SK-N-SH (cell line): ENCODE measurements at regions not wholly inside any gene's neighbourhood (a gene's known extent, or its start where the extent isn't known, plus 50 kb on each side); places are given as distances from the start of the nearest gene placed in this dataset.

Experiments
- CTCF ChIA-PET: fragments of 300-600, 350-600 bp; formaldehyde crosslinking; extraction: SDS; loops from one replicate; lab custom pipeline; 2021; lab: Yijun Ruan, JAX
- POLR2A ChIA-PET: fragments of 350-600 bp; sonication (Branson Sonifier 250); formaldehyde crosslinking; extraction: SDS; loops from one replicate; lab custom pipeline; 2020; ENCODE audit warnings: antibody characterized with exemption, inconsistent platforms; lab: Yijun Ruan, JAX
- DNase-seq: peaks from one replicate; pipeline ENCODE4 v3.0.0; 2012
- H2AFZ ChIP-seq: fragments of 200-600 bp; sonication (generic); 2 replicates; pipeline ENCODE4 v1.8.1; 2016; ENCODE audit warnings: antibody characterized with exemption, mild to moderate bottlenecking, low read depth
- H3F3A ChIP-seq: fragments of 200-600 bp; sonication (generic); replicated peaks from 2 replicates; pipeline ENCODE3; 2016; ENCODE audit warnings: antibody characterized with exemption, mild to moderate bottlenecking; ENCODE audit not compliant: insufficient read depth
- H3K27ac ChIP-seq, 2 experiments: fragments of 200-500 bp in 1 of 2; fragments of 200-600 bp in 1 of 2; sonication (Bioruptor generic) in 1 of 2; sonication (generic), shearing (Covaris generic) in 1 of 2; 2 replicates each; pipeline versions ENCODE4 v1.5.1 to v1.6.1; 2014 to 2016; ENCODE audit warnings: low read depth in 2 of 2, inconsistent platforms in 1 of 2, low read length in 1 of 2, mild to moderate bottlenecking in 1 of 2, mixed read lengths in 1 of 2
- H3K27me3 ChIP-seq: fragments of 200-600 bp; sonication (generic), shearing (Covaris generic); 2 replicates; pipeline ENCODE4 v1.6.1; 2016; ENCODE audit warnings: mixed run types; ENCODE audit not compliant: insufficient read depth
- H3K36me3 ChIP-seq, 2 experiments: fragments of 200-500 bp in 1 of 2; fragments of 200-600 bp in 1 of 2; sonication (Bioruptor generic) in 1 of 2; sonication (generic) in 1 of 2; replicated peaks in 1 of 2; 2 replicates each; pipeline versions ENCODE3 to v1.5.1; 2014 to 2016; ENCODE audit warnings: low read length in 1 of 2, mild to moderate bottlenecking in 1 of 2; ENCODE audit not compliant: insufficient read depth in 2 of 2, control insufficient read depth in 1 of 2
- H3K4me1 ChIP-seq, 2 experiments: fragments of 200-500 bp in 1 of 2; fragments of 200-600 bp in 1 of 2; sonication (Bioruptor generic) in 1 of 2; sonication (generic), shearing (Covaris generic) in 1 of 2; 2 replicates each; pipeline versions ENCODE4 v1.5.1 to v1.6.1; 2014 to 2016; ENCODE audit warnings: low read depth in 1 of 2, low read length in 1 of 2, mixed run types in 1 of 2; ENCODE audit not compliant: insufficient read depth in 2 of 2, control insufficient read depth in 1 of 2
- H3K4me2 ChIP-seq: fragments of 200-600 bp; sonication (generic), shearing (Covaris generic); 2 replicates; pipeline ENCODE4 v1.6.1; 2017; ENCODE audit warnings: mixed run types
- H3K4me3 ChIP-seq, 2 experiments: fragments of 200-500 bp in 1 of 2; fragments of 200-600 bp in 1 of 2; sonication (Bioruptor generic) in 1 of 2; sonication (generic), shearing (Covaris generic) in 1 of 2; 2 replicates each; pipeline versions ENCODE4 v1.5.1 to v1.8.1; 2014 to 2016; ENCODE audit warnings: low read depth in 2 of 2, inconsistent platforms in 1 of 2, low read length in 1 of 2, mild to moderate bottlenecking in 1 of 2, mixed read lengths in 1 of 2, moderate library complexity in 1 of 2
- H3K79me2 ChIP-seq: fragments of 200-600 bp; sonication (generic); 2 replicates; pipeline ENCODE4 v1.8.1; 2017; ENCODE audit warnings: mild to moderate bottlenecking; ENCODE audit not compliant: insufficient read depth
- H3K9ac ChIP-seq: fragments of 200-600 bp; sonication (generic); 2 replicates; pipeline ENCODE4 v1.6.1; 2017; ENCODE audit warnings: mixed run types
- H3K9me2 ChIP-seq: fragments of 200-600 bp; sonication (generic); 2 replicates; pipeline ENCODE4 v1.6.1; 2017; ENCODE audit warnings: mixed run types
- H3K9me3 ChIP-seq: fragments of 200-600 bp; sonication (generic); 2 replicates; pipeline ENCODE4 v1.6.1; 2017; ENCODE audit warnings: mixed run types, mild to moderate bottlenecking, moderate library complexity
- H4K20me1 ChIP-seq: fragments of 200-600 bp; sonication (generic); 2 replicates; pipeline ENCODE4 v1.6.1; 2017; ENCODE audit warnings: mild to moderate bottlenecking, mixed run types; ENCODE audit not compliant: insufficient read depth
- FOXJ3 ChIP-seq: sonication (generic); formaldehyde crosslinking; IDR thresholded peaks from 2 replicates; pipeline ENCODE4 v1.5.1; 2020; ENCODE audit warnings: mild to moderate bottlenecking, missing genetic modification reagents
- FOXM1 ChIP-seq: IDR thresholded peaks from 2 replicates; pipeline ENCODE4 v1.4.0; 2012; ENCODE audit warnings: low read depth, mild to moderate bottlenecking
- NRF1 ChIP-seq: IDR thresholded peaks from 2 replicates; pipeline ENCODE4 v1.6.1; 2012; ENCODE audit warnings: low read depth, mild to moderate bottlenecking, low read length
- POLR2AphosphoS5 ChIP-seq: IDR thresholded peaks from 2 replicates; pipeline ENCODE4 v1.6.1; 2012; ENCODE audit warnings: low read depth, low read length
- RAD21 ChIP-seq: IDR thresholded peaks from 2 replicates; pipeline ENCODE4 v1.6.1; 2012; ENCODE audit warnings: mild to moderate bottlenecking, low read length
- RCOR1 ChIP-seq: fragments of 150-350 bp; IDR thresholded peaks from 2 replicates; pipeline ENCODE4 v1.6.1; 2017; ENCODE audit warnings: antibody characterized with exemption, low read length
- RFX5 ChIP-seq: IDR thresholded peaks from 2 replicates; pipeline ENCODE4 v1.6.1; 2012; ENCODE audit warnings: mild to moderate bottlenecking, improper control_type of control experiment, low read length
- RXRA ChIP-seq: IDR thresholded peaks from 2 replicates; pipeline ENCODE4 v1.4.0; 2012; ENCODE audit warnings: low read depth, mild to moderate bottlenecking, borderline replicate concordance
- SIN3A ChIP-seq: IDR thresholded peaks from 2 replicates; pipeline ENCODE4 v1.6.1; 2012; ENCODE audit warnings: low read depth, mild to moderate bottlenecking, low read length, moderate library complexity, borderline replicate concordance
- TAF1 ChIP-seq: IDR thresholded peaks from 2 replicates; pipeline ENCODE4 v1.6.1; 2012; ENCODE audit warnings: low read depth, mild to moderate bottlenecking, low read length, moderate library complexity, borderline replicate concordance
- TCF12 ChIP-seq: IDR thresholded peaks from 2 replicates; pipeline ENCODE4 v1.4.0; 2012
- TEAD4 ChIP-seq: IDR thresholded peaks from 2 replicates; pipeline ENCODE4 v1.4.0; 2012; ENCODE audit warnings: mild to moderate bottlenecking, borderline replicate concordance; ENCODE audit not compliant: insufficient read depth
- WGBS: methylation state at CpG from one replicate; pipeline ENCODE4 v1.1.6; 2017; ENCODE audit warnings: low lambda C conversion rate; 5-methylcytosine and 5-hydroxymethylcytosine counted together
- TF ChIP-seq, protein P1 (sequence below): IDR thresholded peaks from 2 replicates; pipeline ENCODE4; 2012
- TF ChIP-seq, protein P2 (sequence below): fragments of 150-350 bp; IDR thresholded peaks from 2 replicates; pipeline ENCODE4 v1.6.1; 2016; ENCODE audit warnings: mild to moderate bottlenecking, low read depth, low read length
- TF ChIP-seq, protein P3 (sequence below): IDR thresholded peaks from 2 replicates; pipeline ENCODE4 v1.4.0; 2012; ENCODE audit warnings: low read depth, borderline replicate concordance
- TF ChIP-seq, protein P4 (sequence below): IDR thresholded peaks from 2 replicates; pipeline ENCODE4 v1.4.0; 2012; ENCODE audit warnings: low read depth
- TF ChIP-seq, protein P5 (sequence below): IDR thresholded peaks from 2 replicates; pipeline ENCODE4 v1.4.0; 2012; ENCODE audit warnings: low read depth, borderline replicate concordance
- TF ChIP-seq, protein P6 (sequence below): IDR thresholded peaks from 2 replicates; pipeline ENCODE4 v1.6.1; 2012; ENCODE audit warnings: mild to moderate bottlenecking, low read depth, low read length, moderate library complexity
- TF ChIP-seq, protein P7 (sequence below): fragments of 200-600 bp; sonication (generic); IDR thresholded peaks from 2 replicates; pipeline ENCODE4 v1.6.1; 2017; ENCODE audit warnings: antibody characterized with exemption, mild to moderate bottlenecking, moderate library complexity

DNA sequence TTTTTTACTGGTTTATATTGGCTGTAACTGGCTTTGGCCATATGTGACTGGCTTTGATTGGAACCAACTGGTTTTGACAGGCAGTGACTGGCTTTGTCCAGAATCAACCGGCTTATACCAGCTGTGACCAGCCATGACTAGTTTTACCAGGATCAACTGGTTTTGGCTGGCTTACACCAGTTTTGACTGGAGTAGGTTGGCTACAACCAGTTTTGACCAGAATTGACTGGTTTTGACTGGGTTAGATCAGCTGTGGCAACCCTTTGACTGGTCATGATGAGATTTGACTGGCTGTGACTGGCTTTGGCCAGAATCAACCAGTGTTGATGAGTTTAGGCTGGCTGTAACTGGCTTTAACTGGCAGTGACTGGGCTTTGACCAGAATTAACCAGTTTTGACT lies 169.2 kb upstream of the AMOT start:
- Histone ChIP-seq H3K36me3 (no peaks in the 10 kb centered on the region), H3K9me3 (no peaks in the 10 kb centered on the region), H3K27me3 (peaks cover 6% of the 10 kb centered on the region; the same call in 1 of the 2 replicates), H3K9ac (no peak overlapping the region), H3K79me2 (no peaks in the 10 kb centered on the region), H3K4me3 (no peak overlapping the region), H3K4me1 (no peaks in the 10 kb centered on the region), H3F3A (no peaks in the 10 kb centered on the region), H4K20me1 (no peaks in the 10 kb centered on the region), H3K4me2 (no peak overlapping the region), H3K27ac (no peak overlapping the region), H3K9me2 (no peaks in the 10 kb centered on the region), H2AFZ (no peak overlapping the region)
- ChIA-PET POLR2A (no interaction called here), CTCF (no interaction called here)
- whole genome bisulfite sequencing: 20% methylated on average over 1 of the region's 1 CpG
- TF ChIP-seq, protein P1, sequence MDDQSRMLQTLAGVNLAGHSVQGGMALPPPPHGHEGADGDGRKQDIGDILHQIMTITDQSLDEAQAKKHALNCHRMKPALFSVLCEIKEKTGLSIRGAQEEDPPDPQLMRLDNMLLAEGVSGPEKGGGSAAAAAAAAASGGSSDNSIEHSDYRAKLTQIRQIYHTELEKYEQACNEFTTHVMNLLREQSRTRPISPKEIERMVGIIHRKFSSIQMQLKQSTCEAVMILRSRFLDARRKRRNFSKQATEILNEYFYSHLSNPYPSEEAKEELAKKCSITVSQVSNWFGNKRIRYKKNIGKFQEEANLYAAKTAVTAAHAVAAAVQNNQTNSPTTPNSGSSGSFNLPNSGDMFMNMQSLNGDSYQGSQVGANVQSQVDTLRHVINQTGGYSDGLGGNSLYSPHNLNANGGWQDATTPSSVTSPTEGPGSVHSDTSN: no peak
- TF ChIP-seq, protein P2, sequence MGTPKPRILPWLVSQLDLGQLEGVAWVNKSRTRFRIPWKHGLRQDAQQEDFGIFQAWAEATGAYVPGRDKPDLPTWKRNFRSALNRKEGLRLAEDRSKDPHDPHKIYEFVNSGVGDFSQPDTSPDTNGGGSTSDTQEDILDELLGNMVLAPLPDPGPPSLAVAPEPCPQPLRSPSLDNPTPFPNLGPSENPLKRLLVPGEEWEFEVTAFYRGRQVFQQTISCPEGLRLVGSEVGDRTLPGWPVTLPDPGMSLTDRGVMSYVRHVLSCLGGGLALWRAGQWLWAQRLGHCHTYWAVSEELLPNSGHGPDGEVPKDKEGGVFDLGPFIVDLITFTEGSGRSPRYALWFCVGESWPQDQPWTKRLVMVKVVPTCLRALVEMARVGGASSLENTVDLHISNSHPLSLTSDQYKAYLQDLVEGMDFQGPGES: no peak
- TF ChIP-seq TCF12 (no peak), SIN3A (no peak), RCOR1 (no peak), FOXJ3 (CRISPR knock-in tag) (no peak), TEAD4 (no peak), POLR2AphosphoS5 (no peak), RXRA (no peak), FOXM1 (no peak), NRF1 (no peak), RFX5 (no peak), RAD21 (no peak), TAF1 (no peak)
- TF ChIP-seq, protein P3, sequence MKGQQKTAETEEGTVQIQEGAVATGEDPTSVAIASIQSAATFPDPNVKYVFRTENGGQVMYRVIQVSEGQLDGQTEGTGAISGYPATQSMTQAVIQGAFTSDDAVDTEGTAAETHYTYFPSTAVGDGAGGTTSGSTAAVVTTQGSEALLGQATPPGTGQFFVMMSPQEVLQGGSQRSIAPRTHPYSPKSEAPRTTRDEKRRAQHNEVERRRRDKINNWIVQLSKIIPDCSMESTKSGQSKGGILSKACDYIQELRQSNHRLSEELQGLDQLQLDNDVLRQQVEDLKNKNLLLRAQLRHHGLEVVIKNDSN: no peak
- TF ChIP-seq, protein P4, sequence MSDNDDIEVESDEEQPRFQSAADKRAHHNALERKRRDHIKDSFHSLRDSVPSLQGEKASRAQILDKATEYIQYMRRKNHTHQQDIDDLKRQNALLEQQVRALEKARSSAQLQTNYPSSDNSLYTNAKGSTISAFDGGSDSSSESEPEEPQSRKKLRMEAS: no peak
- TF ChIP-seq, protein P5, sequence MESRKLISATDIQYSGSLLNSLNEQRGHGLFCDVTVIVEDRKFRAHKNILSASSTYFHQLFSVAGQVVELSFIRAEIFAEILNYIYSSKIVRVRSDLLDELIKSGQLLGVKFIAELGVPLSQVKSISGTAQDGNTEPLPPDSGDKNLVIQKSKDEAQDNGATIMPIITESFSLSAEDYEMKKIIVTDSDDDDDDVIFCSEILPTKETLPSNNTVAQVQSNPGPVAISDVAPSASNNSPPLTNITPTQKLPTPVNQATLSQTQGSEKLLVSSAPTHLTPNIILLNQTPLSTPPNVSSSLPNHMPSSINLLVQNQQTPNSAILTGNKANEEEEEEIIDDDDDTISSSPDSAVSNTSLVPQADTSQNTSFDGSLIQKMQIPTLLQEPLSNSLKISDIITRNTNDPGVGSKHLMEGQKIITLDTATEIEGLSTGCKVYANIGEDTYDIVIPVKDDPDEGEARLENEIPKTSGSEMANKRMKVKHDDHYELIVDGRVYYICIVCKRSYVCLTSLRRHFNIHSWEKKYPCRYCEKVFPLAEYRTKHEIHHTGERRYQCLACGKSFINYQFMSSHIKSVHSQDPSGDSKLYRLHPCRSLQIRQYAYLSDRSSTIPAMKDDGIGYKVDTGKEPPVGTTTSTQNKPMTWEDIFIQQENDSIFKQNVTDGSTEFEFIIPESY: no peak
- TF ChIP-seq, protein P6, sequence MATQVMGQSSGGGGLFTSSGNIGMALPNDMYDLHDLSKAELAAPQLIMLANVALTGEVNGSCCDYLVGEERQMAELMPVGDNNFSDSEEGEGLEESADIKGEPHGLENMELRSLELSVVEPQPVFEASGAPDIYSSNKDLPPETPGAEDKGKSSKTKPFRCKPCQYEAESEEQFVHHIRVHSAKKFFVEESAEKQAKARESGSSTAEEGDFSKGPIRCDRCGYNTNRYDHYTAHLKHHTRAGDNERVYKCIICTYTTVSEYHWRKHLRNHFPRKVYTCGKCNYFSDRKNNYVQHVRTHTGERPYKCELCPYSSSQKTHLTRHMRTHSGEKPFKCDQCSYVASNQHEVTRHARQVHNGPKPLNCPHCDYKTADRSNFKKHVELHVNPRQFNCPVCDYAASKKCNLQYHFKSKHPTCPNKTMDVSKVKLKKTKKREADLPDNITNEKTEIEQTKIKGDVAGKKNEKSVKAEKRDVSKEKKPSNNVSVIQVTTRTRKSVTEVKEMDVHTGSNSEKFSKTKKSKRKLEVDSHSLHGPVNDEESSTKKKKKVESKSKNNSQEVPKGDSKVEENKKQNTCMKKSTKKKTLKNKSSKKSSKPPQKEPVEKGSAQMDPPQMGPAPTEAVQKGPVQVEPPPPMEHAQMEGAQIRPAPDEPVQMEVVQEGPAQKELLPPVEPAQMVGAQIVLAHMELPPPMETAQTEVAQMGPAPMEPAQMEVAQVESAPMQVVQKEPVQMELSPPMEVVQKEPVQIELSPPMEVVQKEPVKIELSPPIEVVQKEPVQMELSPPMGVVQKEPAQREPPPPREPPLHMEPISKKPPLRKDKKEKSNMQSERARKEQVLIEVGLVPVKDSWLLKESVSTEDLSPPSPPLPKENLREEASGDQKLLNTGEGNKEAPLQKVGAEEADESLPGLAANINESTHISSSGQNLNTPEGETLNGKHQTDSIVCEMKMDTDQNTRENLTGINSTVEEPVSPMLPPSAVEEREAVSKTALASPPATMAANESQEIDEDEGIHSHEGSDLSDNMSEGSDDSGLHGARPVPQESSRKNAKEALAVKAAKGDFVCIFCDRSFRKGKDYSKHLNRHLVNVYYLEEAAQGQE: no peak
- TF ChIP-seq, protein P7, sequence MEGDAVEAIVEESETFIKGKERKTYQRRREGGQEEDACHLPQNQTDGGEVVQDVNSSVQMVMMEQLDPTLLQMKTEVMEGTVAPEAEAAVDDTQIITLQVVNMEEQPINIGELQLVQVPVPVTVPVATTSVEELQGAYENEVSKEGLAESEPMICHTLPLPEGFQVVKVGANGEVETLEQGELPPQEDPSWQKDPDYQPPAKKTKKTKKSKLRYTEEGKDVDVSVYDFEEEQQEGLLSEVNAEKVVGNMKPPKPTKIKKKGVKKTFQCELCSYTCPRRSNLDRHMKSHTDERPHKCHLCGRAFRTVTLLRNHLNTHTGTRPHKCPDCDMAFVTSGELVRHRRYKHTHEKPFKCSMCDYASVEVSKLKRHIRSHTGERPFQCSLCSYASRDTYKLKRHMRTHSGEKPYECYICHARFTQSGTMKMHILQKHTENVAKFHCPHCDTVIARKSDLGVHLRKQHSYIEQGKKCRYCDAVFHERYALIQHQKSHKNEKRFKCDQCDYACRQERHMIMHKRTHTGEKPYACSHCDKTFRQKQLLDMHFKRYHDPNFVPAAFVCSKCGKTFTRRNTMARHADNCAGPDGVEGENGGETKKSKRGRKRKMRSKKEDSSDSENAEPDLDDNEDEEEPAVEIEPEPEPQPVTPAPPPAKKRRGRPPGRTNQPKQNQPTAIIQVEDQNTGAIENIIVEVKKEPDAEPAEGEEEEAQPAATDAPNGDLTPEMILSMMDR: no peak
- DNase-seq: no peak
